ENCODE measurements at regions not wholly inside any gene's neighbourhood (a gene's known extent, or its start where the extent isn't known, plus 50 kb on each side); places are given as distances from the start of the nearest gene placed in this dataset.

DNA sequence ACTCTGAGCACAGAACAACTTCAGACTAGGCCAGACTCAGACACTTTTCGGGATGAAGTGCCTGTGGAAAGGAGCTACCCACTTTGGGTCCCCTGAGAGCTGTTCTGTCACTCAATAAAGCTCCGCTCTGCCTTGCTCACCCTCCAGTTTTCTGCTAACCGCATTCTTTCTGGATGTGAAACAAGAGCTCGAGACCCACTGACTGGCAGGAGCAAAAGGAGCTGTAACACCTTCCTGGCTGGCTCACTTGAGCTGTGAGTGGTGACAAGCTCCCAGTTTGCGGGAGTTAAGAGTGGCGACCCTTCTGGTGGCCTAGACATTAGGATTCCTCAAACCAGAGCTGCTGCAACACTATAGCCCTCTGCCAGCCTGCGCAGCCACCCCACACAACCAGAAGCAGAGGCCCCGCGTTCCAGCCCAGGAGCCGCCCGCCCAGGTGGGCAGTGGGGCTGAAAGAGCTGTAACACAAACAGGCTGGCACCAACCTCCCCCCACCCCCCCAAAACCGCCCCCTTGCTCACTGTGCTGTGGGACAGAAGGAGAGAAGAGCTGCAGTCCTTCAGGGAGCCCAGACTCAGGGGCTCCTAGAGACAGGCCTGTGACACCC is 1178.1 kb upstream of the GBE1 start:
- no peak overlapping the region for H3K4me3 ChIP-seq
- no peaks in the 10 kb centered on the region for H3K4me1 ChIP-seq
- intact Hi-C loops (cut with DNase I): no loop called here
- TF ChIP-seq POLR2A (IDR thresholded peaks at IDR 0.05): no peak
- TF ChIP-seq, protein P1, sequence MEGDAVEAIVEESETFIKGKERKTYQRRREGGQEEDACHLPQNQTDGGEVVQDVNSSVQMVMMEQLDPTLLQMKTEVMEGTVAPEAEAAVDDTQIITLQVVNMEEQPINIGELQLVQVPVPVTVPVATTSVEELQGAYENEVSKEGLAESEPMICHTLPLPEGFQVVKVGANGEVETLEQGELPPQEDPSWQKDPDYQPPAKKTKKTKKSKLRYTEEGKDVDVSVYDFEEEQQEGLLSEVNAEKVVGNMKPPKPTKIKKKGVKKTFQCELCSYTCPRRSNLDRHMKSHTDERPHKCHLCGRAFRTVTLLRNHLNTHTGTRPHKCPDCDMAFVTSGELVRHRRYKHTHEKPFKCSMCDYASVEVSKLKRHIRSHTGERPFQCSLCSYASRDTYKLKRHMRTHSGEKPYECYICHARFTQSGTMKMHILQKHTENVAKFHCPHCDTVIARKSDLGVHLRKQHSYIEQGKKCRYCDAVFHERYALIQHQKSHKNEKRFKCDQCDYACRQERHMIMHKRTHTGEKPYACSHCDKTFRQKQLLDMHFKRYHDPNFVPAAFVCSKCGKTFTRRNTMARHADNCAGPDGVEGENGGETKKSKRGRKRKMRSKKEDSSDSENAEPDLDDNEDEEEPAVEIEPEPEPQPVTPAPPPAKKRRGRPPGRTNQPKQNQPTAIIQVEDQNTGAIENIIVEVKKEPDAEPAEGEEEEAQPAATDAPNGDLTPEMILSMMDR (IDR thresholded peaks at IDR 0.05): no peak
- no peaks in the 10 kb centered on the region for H3K36me3 ChIP-seq
- ATAC-seq (no peak), DNase-seq (peak in 2 of 5 donors; percentile 11 to 14)
- H3K9me3 ChIP-seq: peaks cover 0 to 34% (median 2%) of the 10 kb centered on the region in 12 donors
- H3K27ac ChIP-seq: no peak overlapping the region
- no peaks in the 10 kb centered on the region for H3K27me3 ChIP-seq
- 72 to 85% (median 81%) methylated on average over 5 to 12 of the region's 12 CpGs for WGBS, 4 donors

DNA sequence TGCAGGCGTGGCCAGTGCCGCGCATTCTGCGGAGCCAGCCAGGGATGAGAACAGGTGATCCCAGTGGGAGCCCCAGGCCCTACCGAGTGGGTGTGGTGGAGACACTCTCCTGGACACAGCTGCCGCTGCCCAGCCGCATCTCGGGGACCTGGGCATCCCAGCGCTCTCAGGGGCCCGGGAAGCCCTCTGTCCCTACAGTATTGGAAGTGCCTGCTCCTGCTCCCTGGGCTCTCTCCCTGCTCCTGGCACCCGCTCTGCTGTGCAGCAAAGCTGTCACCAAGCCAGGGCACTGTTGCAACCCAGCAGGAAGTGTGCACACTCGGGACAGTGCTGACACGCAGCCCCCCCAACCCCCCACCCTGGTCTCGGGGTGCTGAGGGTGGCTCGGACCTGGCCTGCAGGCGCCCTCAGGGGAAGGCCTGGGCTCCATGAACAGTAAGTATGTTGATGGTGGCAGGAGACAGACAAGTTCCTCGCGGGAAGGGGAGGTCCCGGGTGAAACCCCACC is 1177.4 kb upstream of the GBE1 start:
- ATAC-seq (peak in 1 of 4 donors; percentile 18), DNase-seq (peak in 2 of 5 donors; percentile 13 to 52)
- H3K9me3 ChIP-seq: peaks cover 0 to 34% (median 0%) of the 10 kb centered on the region in 12 donors
- intact Hi-C loops (cut with DNase I): no loop called here
- no peaks in the 10 kb centered on the region for H3K27me3 ChIP-seq
- H3K36me3 ChIP-seq: no peaks in the 10 kb centered on the region
- WGBS, 4 donors: 86 to 97% (median 91%) methylated on average over 9 to 19 of the region's 19 CpGs
- TF ChIP-seq, protein P1 (IDR thresholded peaks at IDR 0.05): no peak
- no peak for TF ChIP-seq POLR2A (IDR thresholded peaks at IDR 0.05)
- H3K27ac ChIP-seq: no peak overlapping the region
- no peaks in the 10 kb centered on the region for H3K4me1 ChIP-seq
- no peak overlapping the region for H3K4me3 ChIP-seq

DNA sequence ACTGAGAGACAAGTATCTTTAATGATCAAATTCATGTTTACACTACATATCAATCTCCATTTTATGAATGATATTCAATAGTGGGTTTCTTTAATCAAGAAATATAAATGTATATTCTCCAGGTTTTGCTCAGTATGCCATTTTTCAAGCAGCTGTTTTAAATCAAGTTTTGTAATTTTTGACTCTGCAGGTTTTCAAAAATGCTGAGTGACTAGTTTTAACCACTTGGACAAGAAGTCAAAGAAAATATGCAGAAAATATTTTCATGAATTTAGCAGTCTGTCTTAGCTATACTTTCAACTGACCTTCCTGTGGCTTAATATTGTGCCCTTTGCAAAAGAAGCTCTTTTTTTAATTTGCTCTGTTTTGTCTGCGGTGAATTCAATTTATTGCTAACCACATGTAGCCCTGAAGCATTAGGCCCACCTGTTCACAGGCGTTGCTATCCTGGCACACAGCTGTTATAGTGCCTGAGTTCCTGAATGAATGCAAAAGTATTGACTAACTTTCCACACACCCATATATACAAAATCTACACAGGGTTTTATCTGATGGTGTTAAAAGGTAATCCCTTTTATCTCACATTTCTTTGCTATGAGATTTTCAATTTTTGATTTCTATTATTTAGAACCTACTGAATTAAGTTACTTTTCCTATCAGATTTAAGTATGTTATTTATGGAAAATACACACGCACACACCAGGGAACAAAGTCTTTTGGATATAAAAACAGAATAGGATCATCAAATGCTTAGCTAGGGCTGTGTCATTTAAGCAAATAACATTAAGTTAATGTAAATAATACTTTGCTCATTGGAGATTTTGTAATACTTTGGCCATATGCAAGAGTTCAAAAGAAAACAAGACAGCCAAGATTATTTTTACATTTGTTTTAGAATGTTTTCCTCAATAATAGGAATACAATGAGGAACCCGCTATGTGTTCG is 1166.1 kb upstream of the GBE1 start:
- WGBS, 4 donors: 82 to 86% (median 85%) methylated on average over 5 of the region's 5 CpGs

More for the DNA sequence above, 1166.1 kb upstream of the GBE1 start:
- Histone ChIP-seq H3K9me3 (peaks cover 0 to 12% (median 0%) of the 10 kb centered on the region in 12 donors), H3K4me3 (no peak overlapping the region), H3K27ac (no peak overlapping the region), H3K36me3 (no peaks in the 10 kb centered on the region), H3K4me1 (no peaks in the 10 kb centered on the region), H3K27me3 (no peaks in the 10 kb centered on the region)
- ATAC-seq (no peak), DNase-seq (no peak)
- intact Hi-C loops (cut with DNase I): no loop called here
- TF ChIP-seq POLR2A (IDR thresholded peaks at IDR 0.05): no peak
- TF ChIP-seq, protein P1 (IDR thresholded peaks at IDR 0.05): no peak

Measured in heart left ventricle (tissue), 16 donors.